ENCODE measurements at regions not wholly inside any gene's neighbourhood (a gene's known extent, or its start where the extent isn't known, plus 50 kb on each side); places are given as distances from the start of the nearest gene placed in this dataset.

DNA sequence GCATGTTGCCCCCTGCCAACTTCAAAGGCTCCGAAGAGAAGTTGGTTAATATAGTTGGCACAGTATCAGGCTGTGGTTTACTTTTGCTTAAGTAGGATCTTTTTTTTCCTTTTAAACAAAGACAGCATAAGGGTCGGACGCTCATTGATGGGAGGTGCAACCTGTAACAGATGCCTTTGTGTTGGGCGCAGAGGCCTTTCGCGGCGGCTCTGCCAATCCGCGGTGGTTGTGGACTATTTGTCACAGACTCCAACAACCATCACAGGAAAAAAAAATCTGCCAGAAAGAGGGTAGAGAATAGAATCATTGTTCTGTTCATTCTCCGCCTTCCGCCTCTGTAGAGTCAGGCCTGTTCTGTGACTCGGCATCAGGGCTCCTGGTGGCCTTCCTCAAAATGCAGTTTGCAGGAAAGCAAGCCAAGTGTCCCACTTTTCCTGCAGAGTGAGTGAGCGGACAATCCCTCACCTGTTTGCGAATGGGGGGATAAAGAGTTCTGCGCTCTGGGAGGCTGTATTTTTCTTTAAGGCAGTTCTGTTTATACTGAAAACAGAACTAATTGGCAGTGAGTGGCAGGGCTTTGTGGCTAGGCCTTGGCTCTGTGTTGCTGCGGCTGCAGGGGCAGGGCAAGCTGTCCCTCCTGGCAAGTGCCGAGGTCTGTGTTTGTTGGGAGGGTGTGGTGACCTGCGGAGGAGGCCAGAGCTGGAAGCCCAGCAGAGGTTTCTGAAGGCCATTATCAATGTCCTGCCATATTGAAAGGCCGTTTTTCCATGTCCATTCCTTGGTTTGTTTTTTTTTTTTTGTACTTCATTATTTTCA lies 83.0 kb upstream of the PIWIL1 start:
- DNase-seq (ENCODE audit: low read depth), result no peak
- H3K4me3 ChIP-seq (ENCODE audit: low read length), result no peak overlapping the region
- TF ChIP-seq, protein P1, sequence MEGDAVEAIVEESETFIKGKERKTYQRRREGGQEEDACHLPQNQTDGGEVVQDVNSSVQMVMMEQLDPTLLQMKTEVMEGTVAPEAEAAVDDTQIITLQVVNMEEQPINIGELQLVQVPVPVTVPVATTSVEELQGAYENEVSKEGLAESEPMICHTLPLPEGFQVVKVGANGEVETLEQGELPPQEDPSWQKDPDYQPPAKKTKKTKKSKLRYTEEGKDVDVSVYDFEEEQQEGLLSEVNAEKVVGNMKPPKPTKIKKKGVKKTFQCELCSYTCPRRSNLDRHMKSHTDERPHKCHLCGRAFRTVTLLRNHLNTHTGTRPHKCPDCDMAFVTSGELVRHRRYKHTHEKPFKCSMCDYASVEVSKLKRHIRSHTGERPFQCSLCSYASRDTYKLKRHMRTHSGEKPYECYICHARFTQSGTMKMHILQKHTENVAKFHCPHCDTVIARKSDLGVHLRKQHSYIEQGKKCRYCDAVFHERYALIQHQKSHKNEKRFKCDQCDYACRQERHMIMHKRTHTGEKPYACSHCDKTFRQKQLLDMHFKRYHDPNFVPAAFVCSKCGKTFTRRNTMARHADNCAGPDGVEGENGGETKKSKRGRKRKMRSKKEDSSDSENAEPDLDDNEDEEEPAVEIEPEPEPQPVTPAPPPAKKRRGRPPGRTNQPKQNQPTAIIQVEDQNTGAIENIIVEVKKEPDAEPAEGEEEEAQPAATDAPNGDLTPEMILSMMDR (conservative IDR thresholded peaks at IDR 0.05; ENCODE audit: low read depth, low read length), result no peak

DNA sequence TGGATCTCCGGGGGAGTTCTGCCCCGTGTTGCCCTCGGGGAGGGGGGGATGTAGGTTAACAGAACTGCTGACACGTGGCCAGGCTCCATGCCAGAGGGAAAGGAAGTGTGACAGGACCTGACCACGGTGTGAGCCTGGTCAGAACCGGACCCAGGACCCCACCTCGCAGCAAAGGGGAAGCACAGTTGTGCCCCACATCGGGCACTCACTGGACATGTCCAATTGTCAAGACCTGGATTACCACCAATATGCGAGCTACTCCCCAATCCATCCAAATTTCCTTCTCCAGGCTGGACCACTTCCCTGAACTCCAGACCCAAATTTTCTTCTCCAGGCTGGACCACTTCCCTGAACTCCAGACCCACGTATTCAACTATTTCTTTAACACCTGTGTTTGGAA lies 78.8 kb upstream of the PIWIL1 start:
- DNase-seq (ENCODE audit: low read depth), result no peak
- TF ChIP-seq, protein P1 (conservative IDR thresholded peaks at IDR 0.05; ENCODE audit: low read depth, low read length), result no peak
- no peak overlapping the region for H3K4me3 ChIP-seq (ENCODE audit: low read length)

DNA sequence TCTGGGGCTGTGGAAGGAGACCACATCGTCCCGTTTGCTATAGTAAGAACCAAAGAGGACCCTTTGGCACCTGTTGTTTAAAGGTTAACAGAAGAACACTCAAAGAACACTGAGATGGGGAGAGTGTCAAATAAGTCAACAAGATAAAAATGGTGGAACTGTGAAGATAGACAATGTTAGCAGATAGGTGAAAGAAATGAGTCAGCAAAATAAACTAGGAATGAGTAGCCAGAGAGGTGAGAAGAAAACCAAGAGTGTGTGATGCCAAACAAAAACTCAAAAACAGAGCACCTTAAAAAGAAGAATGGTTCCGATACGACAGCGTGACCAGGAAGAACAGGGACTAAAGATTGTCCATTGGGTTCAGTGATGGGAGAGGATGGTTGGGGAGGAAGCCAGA lies 74.7 kb upstream of the PIWIL1 start:
- no peak for DNase-seq (ENCODE audit: low read depth)
- H3K4me3 ChIP-seq (ENCODE audit: low read length), result no peak overlapping the region
- TF ChIP-seq, protein P1 (conservative IDR thresholded peaks at IDR 0.05; ENCODE audit: low read depth, low read length), result no peak

DNA sequence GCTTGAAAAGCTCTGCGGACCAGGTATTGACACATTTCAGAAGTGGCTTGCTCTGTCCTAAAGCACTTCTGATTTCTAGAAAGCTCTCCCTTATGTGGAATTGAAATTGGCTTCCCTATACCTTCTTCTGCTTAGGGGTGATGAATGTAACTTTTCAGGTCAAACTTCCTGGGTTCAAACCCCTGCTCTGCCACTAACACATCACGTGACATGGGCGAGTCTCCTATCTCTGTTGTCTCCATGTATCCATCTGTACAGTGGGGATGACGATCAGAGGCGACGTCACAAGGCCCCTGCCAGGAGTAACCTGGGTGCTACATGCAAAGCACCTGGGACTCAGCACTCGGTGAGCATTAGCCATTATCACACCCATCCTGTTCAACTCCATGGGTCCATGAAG lies 73.7 kb upstream of the PIWIL1 start:
- no peak for DNase-seq (ENCODE audit: low read depth)
- H3K4me3 ChIP-seq (ENCODE audit: low read length), result no peak overlapping the region
- TF ChIP-seq, protein P1 (conservative IDR thresholded peaks at IDR 0.05; ENCODE audit: low read depth, low read length), result no peak

DNA sequence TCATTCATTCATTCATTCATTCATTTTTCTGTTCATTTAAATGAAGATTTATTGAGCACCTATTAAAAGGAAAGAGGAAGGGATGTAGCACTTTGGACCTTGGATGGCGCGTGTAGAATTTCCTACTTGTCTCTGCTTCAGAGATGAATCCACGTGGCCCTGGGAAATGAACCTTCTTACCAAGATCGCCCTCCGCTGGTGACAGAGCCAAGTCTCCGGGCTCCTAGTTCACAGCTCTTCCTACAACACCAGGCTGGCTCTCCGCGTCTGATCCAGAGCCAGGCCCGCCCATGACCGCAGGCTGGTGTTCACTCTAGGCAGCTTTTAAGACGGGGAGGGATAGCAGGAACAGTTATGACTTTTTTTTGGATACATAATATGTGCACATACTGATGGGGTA lies 70.9 kb upstream of the PIWIL1 start:
- no peak overlapping the region for H3K4me3 ChIP-seq (ENCODE audit: low read length)
- TF ChIP-seq, protein P1 (conservative IDR thresholded peaks at IDR 0.05; ENCODE audit: low read depth, low read length), result no peak
- no peak for DNase-seq (ENCODE audit: low read depth)

DNA sequence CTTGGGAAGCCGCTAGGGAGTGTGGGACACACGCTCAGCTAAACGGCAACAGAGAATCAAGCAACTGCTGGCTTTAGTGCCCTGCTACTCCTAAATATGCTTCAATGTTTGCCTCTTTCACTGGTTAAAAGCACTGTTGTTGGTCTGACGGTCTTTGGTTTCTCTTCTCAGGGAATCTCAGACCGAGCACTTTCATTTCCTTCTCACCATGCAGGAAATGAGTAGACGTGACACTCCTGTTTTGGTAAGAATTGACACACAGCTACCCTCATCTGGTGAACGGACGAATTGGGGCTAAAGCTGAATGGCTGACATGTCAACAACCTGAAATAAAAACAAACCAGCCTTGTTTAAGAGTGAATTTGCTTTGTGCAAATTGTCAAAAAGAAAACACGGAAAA lies 57.5 kb upstream of the PIWIL1 start:
- no peak for DNase-seq (ENCODE audit: low read depth)
- no peak overlapping the region for H3K4me3 ChIP-seq (ENCODE audit: low read length)
- TF ChIP-seq, protein P1 (conservative IDR thresholded peaks at IDR 0.05; ENCODE audit: low read depth, low read length), result no peak

DNA sequence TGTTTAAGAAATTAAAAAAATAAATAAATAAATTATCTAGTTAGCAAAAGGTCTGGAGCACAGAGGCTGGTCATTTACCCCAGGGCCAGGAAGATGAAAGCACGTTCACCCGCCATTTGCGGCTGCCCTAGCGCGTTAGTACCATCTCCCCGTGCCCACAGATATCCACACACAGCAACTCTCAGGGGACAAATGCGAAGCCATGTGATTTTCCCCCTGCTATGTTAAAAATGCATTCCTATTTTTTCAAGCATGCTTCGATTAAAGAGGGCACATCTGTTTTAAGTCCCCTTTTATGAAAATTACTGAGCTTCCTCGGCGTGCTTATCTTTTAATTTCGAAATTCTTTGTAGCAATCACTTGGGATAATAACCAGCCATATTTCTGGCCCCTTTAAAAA lies 56.9 kb upstream of the PIWIL1 start:
- H3K4me3 ChIP-seq (ENCODE audit: low read length), result no peak overlapping the region
- TF ChIP-seq, protein P1 (conservative IDR thresholded peaks at IDR 0.05; ENCODE audit: low read depth, low read length), result no peak
- DNase-seq (ENCODE audit: low read depth), result no peak

Measured in retinal pigment epithelial cell (primary cell).